Kidney epithelial cell (primary cell): ENCODE measurements at regions not wholly inside any gene's neighbourhood (a gene's known extent, or its start where the extent isn't known, plus 50 kb on each side); places are given as distances from the start of the nearest gene placed in this dataset.

Experiments
- DNase-seq: peaks from one replicate; pipeline ENCODE4 v3.0.0-alpha.2; 2010; ENCODE audit warnings: low read depth
- H3K27me3 ChIP-seq: 2 replicates; pipeline ENCODE4 v1.6.0; 2011; ENCODE audit warnings: low read length; ENCODE audit not compliant: control insufficient read depth, insufficient read depth
- H3K36me3 ChIP-seq: 2 replicates; pipeline ENCODE4 v1.5.1; 2011; ENCODE audit warnings: low read length; ENCODE audit not compliant: control insufficient read depth, insufficient read depth
- H3K4me3 ChIP-seq: 2 replicates; pipeline ENCODE4 v1.5.1; 2011; ENCODE audit warnings: low read depth, mild to moderate bottlenecking, control low read depth, low read length
- TF ChIP-seq, protein P1 (sequence below): IDR thresholded peaks from 2 replicates; pipeline ENCODE4 v1.5.1; 2011; ENCODE audit warnings: mild to moderate bottlenecking, moderate library complexity, low read length, control low read depth, inconsistent platforms; ENCODE audit not compliant: insufficient read depth, poor library complexity, severe bottlenecking

DNA sequence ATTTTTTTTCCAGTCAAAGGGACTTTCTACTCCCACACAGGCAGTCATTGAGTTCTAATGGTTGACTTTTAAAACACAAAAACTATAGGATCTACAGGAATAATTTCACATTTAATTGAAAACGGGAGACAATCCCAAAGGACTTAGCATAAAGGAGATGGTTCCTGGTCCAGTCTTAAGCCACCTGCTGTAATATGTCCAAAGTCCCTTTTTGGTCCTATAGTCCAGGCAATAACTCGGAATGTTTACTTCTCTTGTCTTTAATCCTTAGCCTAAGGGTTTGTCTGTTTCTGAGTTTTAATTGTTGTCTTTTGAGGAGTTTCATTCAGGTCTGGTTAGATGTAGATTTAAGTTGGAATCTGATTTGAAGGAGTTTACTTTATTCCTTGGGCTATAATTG is 184.9 kb downstream of the BAMBI start:
- TF ChIP-seq, protein P1, sequence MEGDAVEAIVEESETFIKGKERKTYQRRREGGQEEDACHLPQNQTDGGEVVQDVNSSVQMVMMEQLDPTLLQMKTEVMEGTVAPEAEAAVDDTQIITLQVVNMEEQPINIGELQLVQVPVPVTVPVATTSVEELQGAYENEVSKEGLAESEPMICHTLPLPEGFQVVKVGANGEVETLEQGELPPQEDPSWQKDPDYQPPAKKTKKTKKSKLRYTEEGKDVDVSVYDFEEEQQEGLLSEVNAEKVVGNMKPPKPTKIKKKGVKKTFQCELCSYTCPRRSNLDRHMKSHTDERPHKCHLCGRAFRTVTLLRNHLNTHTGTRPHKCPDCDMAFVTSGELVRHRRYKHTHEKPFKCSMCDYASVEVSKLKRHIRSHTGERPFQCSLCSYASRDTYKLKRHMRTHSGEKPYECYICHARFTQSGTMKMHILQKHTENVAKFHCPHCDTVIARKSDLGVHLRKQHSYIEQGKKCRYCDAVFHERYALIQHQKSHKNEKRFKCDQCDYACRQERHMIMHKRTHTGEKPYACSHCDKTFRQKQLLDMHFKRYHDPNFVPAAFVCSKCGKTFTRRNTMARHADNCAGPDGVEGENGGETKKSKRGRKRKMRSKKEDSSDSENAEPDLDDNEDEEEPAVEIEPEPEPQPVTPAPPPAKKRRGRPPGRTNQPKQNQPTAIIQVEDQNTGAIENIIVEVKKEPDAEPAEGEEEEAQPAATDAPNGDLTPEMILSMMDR: no peak
- H3K4me3 ChIP-seq: no peak overlapping the region
- no peak for DNase-seq
- no peaks in the 10 kb centered on the region for H3K36me3 ChIP-seq
- no peaks in the 10 kb centered on the region for H3K27me3 ChIP-seq

DNA sequence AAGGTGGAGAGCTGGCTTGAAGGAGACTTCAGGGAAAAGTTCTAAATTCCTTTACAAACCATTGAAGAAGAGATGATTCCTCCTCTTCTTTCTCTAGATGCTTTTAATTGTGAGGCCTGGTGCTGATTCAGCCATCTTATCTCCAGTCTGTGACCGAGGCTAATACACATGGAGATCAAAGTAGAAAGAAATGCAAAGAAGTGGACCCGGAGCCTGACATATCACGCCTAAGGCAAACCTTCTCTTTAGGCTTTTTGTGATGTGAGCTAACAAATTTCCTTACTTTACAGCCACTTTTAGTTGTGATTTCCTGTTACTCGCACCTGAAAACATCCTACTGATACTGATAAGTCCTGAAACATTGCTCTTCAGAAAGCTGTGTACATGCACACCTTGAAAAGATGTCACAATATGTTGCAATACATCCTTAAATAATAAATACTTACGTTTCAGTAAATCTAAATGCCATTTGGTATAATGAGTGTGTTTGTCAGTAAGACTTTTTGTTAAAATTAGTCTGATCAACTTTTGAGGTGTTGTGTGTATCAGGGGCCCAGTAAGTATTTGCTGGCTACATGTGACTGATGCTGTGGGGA is 192.4 kb downstream of the BAMBI start:
- TF ChIP-seq, protein P1: no peak
- DNase-seq: no peak
- no peak overlapping the region for H3K4me3 ChIP-seq
- H3K36me3 ChIP-seq: no peaks in the 10 kb centered on the region
- H3K27me3 ChIP-seq: no peaks in the 10 kb centered on the region

DNA sequence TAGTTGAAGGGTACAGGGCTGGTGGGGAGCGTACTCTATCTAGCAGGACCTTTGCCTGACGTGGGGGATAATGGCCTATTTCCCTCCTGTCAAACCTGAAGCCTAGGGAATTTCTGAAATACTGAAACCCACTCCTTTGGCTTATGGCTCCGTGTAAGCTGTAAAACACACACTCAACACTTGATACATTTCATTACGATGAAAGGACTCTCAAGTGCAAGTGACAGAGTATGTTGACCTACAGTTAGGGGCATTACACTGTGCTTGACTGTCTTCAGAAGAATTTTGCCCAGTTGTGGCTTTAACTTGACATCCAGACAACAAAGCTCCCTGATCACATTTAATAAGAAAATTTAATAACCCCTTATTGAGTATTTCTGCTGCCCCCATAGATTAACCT is 194.3 kb downstream of the BAMBI start:
- DNase-seq: no peak
- TF ChIP-seq, protein P1: no peak
- H3K27me3 ChIP-seq: no peaks in the 10 kb centered on the region
- H3K4me3 ChIP-seq: no peak overlapping the region
- H3K36me3 ChIP-seq: no peaks in the 10 kb centered on the region

DNA sequence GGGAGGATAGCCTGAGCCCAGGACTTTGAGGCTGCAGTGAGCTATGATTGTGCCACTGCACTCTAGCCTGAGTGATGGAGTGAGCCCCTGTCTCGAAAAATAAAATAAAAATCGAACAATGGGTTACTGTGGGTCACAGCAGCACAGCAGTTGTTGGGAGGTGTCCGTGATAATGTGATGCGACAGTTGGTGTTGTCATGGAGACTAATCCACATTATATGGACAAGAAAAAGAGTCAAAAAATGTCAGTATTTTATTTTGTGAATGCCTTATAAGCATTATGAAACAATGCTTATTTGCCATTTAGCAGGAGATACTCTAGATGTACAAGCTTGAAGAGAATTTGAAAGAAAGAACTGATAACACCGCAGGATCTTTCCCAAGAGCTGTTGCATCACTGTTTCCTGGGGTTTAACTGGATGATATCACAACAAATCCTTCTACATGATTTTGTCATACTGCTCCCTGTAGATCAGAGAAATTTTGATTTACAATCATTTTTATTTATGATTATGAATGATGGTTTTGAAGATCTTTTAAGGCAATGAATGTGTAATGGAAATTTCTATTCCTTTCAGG is 195.4 kb downstream of the BAMBI start:
- TF ChIP-seq, protein P1: no peak
- Histone ChIP-seq H3K27me3 (no peaks in the 10 kb centered on the region), H3K4me3 (no peak overlapping the region), H3K36me3 (no peaks in the 10 kb centered on the region)
- DNase-seq: no peak

DNA sequence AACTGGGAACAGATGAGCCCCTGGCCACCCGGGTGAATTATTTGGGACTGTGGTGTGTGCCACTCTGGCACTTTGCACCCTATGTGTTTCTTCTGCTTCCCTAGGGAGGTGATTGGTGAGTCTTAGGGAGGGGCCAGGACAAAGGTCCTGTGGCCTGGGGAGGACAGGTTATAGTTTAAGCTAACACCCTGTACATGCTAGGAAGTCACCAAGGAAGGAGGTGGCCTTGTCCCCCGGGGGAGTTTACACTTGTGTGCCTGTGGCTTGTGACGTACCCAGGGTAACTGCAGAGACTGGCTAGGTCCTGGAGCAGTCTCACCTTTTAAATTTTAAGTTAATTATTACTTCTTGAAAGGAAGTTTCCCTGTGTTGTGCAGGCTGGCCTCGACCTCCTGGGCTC is 196.2 kb downstream of the BAMBI start:
- Histone ChIP-seq H3K36me3 (no peaks in the 10 kb centered on the region), H3K27me3 (no peaks in the 10 kb centered on the region), H3K4me3 (no peak overlapping the region)
- TF ChIP-seq, protein P1: no peak
- no peak for DNase-seq

DNA sequence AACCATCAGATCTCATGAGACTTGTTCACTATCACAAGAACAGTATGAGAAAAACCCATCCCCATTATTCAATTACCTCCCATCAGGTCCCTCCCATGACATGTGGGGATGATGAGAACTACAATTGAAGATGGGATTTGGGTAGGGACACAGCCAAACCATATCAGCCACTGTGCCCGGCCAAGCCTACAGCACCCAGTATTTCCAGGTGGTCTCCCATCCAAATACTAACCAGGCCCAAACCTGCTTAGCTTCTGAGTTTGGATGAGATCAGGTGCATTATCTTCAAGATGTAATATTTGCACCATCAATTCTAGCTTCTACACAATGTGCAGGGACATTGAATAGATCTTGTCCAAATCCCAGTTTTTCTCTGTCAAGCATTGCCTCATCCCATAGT is 196.9 kb downstream of the BAMBI start:
- Histone ChIP-seq H3K27me3 (no peaks in the 10 kb centered on the region), H3K36me3 (no peaks in the 10 kb centered on the region), H3K4me3 (no peak overlapping the region)
- TF ChIP-seq, protein P1: no peak
- no peak for DNase-seq
